C4-2B (cell line): ENCODE measurements at regions not wholly inside any gene's neighbourhood (a gene's known extent, or its start where the extent isn't known, plus 50 kb on each side); places are given as distances from the start of the nearest gene placed in this dataset.

Source experiments
- H3K27ac ChIP-seq: fragments of 450-650 bp; 2 replicates; pipeline ENCODE4 v1.5.1; 2017
- ZFX ChIP-seq: fragments of 450-650 bp; IDR thresholded peaks from 2 replicates; pipeline ENCODE4 v1.6.1; 2017
- TF ChIP-seq, protein P1 (sequence below): fragments of 450-650 bp; conservative IDR thresholded peaks from 2 replicates; pipeline ENCODE4 v1.5.1; 2017; ENCODE audit warnings: mild to moderate bottlenecking

DNA sequence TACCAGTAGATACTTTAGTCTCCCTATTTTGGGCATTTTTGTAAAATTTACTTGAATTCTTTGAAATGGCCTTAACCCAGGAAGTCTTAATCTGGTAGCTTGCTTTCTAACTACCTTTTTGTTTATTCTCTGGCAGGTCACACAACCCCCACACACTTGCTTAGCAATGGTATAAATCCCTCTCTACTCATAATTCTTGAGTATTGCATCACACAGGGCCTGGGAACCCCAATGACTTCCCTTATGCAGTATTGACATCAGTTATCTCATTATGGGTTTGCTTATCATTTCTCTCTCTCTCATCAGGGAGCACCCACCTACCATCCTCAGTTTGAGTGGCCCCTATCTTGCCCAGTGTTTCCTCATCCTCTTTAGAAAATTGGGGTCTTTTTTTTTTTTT, 207.1 kb downstream of the KCNS3 start:
- no peak for TF ChIP-seq ZFX
- TF ChIP-seq, protein P1, sequence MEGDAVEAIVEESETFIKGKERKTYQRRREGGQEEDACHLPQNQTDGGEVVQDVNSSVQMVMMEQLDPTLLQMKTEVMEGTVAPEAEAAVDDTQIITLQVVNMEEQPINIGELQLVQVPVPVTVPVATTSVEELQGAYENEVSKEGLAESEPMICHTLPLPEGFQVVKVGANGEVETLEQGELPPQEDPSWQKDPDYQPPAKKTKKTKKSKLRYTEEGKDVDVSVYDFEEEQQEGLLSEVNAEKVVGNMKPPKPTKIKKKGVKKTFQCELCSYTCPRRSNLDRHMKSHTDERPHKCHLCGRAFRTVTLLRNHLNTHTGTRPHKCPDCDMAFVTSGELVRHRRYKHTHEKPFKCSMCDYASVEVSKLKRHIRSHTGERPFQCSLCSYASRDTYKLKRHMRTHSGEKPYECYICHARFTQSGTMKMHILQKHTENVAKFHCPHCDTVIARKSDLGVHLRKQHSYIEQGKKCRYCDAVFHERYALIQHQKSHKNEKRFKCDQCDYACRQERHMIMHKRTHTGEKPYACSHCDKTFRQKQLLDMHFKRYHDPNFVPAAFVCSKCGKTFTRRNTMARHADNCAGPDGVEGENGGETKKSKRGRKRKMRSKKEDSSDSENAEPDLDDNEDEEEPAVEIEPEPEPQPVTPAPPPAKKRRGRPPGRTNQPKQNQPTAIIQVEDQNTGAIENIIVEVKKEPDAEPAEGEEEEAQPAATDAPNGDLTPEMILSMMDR, result no peak
- no peak overlapping the region for H3K27ac ChIP-seq

DNA sequence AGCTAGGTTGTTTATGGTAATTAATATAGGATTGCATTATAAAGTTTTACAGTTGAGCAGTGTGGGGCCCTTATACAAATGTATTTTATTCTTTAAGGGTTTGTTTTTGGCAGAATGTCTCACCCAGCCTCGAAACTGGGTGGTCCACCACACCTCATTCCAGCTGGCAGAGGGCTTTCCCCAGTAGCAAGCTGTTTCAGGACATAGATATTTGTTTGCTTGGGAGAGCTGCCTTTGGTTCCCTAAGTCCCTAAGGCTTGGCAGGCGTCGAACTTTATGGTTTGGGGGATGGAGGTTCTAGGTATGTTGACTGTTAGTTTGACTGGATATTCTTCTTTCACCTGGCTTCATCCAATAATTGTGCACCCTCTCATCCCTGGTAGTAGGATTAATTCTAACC, 205.9 kb downstream of the KCNS3 start:
- no peak for TF ChIP-seq ZFX
- TF ChIP-seq, protein P1, result no peak
- H3K27ac ChIP-seq, result no peak overlapping the region

DNA sequence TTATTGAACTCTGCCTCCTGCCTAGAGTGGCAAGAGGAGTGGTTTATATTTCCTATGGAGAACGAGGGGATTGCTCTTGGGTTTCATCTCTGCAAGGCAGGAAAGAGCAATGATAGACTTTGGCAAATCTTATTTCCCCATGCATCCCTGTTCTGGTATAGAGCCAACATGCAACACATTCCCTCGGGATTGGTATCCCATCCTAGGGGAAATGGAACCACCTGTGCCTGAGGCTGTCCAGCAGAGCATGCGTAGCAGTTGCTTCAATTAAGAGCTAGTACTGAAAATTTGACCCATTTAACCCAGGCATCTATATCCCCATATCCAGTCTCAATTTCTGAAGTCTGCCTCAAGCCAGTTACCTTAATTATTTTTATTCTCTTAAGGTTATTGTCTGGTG, 205.3 kb downstream of the KCNS3 start:
- H3K27ac ChIP-seq, result no peak overlapping the region
- TF ChIP-seq, protein P1, result no peak
- no peak for TF ChIP-seq ZFX

DNA sequence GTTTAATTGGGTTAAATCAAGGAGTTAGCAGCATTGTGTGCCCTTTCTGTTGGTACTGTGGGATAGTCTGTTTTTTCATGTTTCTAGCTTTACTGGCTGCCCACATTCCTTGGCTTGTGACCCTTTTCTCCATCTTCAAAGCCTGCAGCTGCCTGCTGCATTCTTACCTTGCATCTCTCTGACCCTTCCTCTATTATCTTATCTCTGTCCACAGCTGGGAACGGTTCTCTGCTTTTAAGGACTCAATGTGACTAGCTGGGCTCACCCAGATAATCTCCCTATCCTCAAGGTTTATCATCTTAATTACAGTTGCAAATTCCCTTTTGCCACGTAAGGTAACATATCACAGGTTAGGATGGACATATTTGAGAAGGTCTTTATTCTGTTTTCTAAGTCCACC, 199.7 kb downstream of the KCNS3 start:
- H3K27ac ChIP-seq, result no peak overlapping the region

DNA sequence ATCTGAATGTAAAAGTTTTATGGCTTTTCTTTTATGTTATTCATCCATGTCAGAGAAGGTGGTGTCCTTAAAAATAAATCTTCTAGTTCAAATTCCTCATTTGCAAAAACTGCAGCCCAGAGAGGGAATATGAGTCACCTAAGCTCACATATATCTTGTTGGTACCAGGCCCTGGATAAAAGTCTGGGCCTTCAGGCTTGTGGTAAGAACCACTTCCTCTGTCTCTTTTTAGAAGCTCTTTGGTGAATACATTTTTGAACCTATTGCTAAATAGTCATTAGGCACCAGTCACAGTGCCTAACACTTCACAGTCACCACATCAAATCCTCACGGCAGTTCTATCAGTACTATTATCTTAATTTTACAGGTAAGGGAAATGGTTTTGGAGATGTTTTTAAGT, 199.2 kb downstream of the KCNS3 start:
- H3K27ac ChIP-seq, result no peak overlapping the region

More for the DNA sequence above, 199.7 kb downstream of the KCNS3 start:
- no peak for TF ChIP-seq ZFX
- TF ChIP-seq, protein P1, result no peak

DNA sequence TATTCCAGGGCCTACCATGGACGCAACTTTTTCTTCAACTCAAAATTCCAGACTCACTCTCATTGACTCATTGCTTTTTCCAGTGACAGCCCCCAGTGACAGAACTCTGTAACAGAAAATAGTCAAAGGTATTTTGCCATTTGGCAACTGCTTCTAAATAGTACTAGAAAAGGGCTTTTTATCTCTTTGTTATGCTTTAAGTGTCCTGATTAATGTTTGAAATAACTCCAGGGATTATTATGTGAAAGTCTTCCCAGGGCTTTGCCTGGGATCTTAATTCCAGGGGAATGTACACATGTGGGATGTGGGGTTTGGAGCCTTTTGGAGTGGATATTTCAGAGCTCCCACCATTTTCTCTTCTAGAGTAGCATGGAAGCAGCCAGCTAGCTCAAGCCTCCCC, 198.8 kb downstream of the KCNS3 start:
- no peak overlapping the region for H3K27ac ChIP-seq
- TF ChIP-seq ZFX, result no peak

More for the DNA sequence above, 199.2 kb downstream of the KCNS3 start:
- TF ChIP-seq, protein P1, result no peak
- no peak for TF ChIP-seq ZFX

DNA sequence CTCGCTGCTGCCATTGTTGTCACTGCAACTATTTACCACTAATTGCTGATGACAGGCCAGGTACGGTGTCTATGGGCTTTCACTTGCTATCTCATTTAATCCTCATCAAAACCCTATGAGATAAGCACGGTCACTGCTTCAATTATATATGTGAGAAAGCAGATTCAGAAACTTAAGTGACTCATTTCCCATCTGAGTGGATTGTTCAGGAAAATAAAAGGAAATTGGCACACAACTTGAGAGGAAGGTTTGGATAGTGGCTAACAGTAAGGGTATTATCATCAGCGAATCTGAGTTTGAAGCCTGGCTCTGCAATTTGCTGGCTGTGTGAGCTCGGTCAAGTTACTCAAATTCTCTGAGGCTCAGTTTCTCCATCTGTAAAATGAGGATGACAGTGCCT, 196.0 kb downstream of the KCNS3 start:
- TF ChIP-seq, protein P1, result no peak
- TF ChIP-seq ZFX, result no peak
- H3K27ac ChIP-seq, result no peak overlapping the region

DNA sequence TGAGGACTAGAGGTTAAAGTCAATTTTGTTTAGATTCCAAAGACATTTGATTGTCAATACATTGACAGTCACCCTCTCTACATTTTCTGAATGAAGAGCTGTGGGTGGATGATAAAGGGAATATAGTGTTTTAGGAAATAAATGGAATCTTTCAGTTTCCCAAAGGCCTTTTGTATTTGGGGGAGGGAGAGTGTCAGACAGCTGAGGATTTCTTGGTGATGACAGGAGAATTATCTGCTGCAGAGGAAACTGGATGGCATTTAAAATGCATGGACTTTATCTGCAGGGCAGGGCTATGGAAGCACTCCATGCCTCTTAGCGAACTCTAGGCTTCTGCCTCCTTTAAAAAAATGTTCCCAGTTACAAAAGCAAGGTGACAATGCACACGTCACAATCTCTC, 195.1 kb downstream of the KCNS3 start:
- H3K27ac ChIP-seq, result no peak overlapping the region
- TF ChIP-seq, protein P1, result no peak
- no peak for TF ChIP-seq ZFX
